HG03175 (cell line): ENCODE measurements at regions not wholly inside any gene's neighbourhood (a gene's known extent, or its start where the extent isn't known, plus 50 kb on each side); places are given as distances from the start of the nearest gene placed in this dataset.
"Not testable (repeated sequence)": the region's sequence is repeated elsewhere in the genome, so short reads cannot be mapped to it uniquely, and the experiment has no call there.

Source experiments
- ATAC-seq: cut with Tn5 transposase; IDR thresholded peaks from one replicate; pipeline ENCODE4 v1.9.1; 2021; ENCODE audit warnings: mild to moderate bottlenecking, moderate library complexity; ENCODE audit not compliant: unreplicated experiment

DNA sequence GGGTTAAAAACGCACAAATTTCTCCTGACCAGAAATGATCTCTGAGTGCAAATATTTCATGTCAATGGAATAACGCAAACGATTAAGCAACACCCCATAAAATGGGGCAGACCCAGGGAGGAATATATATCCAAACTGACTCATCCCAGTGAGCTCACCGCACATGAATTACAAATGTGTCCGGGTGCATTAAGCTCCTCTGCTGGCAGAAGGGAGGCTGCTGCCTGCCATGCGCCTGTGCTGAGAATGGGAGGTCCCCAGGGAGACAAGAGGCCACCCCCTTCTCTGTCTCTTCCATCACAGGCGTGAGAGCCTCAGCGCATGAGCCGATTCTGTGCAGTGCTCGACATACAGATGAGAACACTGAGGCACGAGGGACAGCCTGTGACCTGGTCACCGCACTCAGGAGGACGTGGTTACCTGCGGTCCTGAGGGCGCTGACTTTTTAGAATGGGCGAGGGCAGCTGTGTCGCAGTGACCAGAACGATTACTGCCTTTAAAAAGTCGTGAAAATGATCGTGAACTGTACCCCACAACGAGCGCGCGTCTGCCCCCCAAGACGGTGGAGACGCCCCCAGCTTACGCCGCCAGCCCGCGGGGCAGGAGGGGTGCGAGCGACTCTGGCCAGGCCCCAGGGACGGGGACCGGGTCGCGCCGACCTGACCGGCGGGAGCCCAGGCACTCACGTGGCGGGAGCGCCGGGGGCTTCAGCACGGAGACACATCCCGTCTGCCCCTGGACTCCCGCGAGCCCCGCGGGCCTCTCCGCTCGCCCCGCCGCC is 188.5 kb downstream of the ADRA2C start:
- ATAC-seq, result peak; percentile 6

DNA sequence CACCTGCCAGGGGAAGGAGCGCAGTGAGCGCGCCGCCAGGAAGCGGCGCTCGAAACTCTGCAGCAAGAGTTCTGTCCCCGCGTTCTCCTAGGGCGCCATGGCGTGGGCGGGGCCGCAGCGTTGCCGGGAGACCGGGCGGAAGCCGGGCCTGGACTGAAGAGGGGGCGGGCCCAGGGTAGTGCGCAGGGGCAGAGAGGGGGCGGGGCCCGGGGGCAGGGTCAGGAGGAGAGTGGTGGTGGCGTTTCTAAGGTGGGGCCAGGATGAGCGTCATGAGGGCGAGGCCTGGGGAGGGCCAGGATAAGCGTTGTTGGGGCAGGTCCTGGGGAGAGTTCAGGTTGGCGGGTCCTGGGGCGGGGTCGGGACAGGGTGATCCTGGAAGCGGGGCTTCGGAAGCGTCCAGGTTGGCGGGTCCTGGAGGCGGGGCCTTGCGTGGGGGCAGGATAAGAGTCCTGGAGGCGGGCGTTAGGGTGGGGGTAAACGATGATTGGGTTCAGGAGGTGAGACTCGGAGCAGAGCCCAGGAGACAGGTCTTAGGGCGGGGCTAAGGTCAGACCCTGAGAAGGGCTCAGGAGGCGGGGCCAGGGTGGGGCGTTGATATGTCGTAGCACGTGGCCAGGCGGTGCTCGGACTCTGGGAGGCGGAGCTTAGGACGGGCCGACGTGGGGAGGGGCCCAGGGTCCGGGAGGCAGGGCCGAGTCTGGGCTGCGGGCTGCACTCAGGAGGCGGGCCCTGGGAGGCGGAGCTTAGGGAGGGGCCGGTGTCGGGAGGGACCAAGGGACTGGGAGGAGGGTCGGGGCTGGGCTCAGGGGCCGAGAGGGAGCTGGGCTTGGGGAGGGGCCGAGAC is 189.4 kb downstream of the ADRA2C start:
- peak; percentile 99 for ATAC-seq

DNA sequence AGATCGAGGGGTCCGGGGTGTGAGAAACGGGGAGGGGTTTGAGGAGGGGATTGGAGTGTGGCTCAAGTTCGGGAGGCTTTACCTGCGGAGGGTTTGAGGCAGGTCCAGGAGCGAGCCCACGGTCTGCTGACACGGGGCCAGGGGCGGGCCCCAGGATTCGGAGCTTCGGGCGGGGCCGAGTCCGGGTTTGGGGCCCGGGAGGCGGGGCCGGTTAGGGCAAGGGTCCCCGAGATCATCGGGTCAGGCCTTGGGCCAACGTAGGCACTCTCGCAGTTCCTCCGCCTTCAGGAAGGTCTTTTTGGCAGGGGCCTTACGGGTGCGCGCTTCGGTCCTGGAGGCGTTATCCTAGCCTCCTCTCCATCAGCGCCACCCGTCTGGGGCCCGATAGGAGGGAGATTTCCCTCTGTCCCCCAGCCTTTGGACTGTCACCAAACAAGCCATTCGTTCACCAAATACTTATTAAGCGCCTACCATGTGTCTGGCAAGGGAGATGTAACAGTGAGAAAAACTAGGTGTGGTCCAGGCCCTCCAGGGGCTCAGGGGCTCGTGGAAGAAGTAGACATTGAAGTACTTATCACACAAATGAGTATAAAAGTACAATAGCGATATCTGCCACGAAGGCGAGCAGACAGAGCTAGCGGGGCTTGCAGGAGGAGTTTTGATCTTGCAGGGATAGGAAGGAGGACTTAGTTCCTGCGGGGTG is 190.1 kb downstream of the ADRA2C start:
- not testable (repeated sequence) for ATAC-seq

DNA sequence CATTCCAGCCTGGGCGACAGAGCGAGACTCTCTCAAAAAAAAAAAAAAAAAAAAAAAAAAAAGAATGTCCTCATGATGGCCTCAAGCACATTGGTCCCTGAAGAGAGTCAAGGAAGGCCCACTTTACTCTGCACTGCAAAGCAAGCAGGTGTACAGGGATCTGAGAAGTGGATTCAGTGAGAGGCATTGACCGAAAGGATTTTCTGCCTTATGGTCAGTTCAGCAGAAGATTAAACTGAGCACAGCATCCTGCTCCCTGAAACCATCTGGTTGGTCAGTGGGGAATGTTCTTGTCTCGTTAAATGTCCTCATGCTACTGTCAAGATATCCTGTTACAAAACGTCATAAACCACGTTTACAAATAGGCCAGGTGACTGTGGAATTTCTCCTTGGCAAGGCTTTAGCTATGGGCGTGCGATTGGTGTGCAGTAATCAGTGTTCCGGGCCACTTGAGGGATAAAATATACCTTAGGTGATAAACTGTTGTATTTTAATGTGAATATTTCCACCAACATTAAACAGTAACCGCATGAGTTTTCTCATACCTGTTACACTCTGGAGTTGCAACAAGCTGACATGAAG is 195.0 kb downstream of the ADRA2C start:
- not testable (repeated sequence) for ATAC-seq

DNA sequence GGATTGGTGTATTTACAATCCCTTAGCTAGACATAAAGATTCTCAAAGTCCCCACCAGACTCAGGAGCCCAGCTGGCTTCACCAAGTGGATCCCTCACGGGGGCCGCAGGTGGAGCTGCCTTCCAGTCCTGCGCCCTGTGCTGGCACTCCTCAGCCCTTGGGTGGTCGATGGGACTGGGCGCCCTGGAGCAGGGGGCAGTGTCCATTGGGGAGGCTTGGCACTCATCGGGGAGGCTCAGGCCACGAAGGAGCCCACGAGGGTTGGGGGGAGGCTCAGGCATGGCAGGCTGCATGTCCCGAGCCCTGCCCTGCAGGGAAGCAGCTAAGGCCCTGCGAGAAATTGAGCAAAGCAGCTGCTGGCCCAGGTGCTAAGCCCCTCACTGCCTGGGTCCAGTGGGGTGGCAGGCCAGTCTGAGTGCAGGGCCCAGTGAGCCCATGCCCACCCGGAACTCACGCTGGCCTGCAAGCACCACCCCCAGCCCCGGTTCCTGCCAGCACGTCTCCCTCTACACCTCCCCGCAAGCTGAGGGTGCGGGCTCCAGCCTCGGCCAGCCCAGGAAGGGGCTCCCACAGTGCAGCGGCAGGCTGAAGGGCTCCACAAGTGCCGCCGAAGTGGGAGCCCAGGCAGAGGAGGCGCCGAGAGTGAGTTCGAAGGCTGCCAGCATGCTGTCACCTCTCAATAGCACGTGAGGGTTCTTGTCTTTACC is 198.5 kb downstream of the ADRA2C start:
- ATAC-seq, result not testable (repeated sequence)

- ATAC-seq, result not testable (repeated sequence)
Measured at GRCh38 chr4:3967204-3967603, 201.0 kb downstream of the ADRA2C start.

DNA sequence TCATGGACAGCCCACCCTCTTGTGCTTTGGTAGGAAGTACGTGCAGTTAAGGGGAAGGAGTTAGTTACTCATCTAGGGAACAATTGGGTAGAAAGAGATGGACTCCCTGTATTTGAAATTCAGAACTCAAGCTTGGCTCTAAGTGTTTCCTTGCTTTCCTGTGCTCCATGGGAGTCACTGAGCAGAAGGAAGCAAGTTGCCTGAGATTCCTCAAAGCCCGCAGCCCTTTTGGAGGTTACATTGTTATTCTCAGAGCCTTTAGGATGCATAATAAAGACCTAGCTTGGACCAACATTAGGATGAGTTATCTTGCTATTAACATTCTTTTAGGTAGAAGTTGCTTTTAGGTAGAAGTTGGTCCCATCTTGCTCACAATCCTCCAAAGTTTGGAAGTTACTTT is 206.4 kb downstream of the ADRA2C start:
- ATAC-seq, result not testable (repeated sequence)

- not testable (repeated sequence) for ATAC-seq
Measured at GRCh38 chr4:3973581-3974200, 207.5 kb downstream of the ADRA2C start.

- ATAC-seq, result not testable (repeated sequence)
Measured at GRCh38 chr4:3983518-3984125, 217.4 kb downstream of the ADRA2C start.

DNA sequence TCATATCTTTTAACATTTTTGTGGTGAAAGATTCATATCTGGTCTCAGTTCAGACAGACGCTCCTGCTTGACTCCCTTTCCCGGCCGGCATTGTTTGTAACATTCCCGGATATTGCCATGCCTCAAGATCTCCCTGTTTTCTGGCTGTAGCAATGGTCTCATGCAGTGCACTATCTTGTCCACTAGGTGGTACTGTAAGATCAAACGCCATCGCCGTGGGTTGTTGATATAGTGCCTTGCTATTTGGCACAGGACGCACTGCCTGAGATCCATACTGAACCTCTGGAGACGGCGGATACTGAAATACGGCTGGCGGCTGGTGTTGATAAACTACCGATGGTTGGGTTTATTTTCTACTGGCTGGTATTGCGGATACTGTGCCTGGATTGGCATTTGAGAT is 218.6 kb downstream of the ADRA2C start:
- ATAC-seq, result not testable (repeated sequence)

GRCh38 chr4:3986412-3986811 is 220.2 kb downstream of the ADRA2C start:
- not testable (repeated sequence) for ATAC-seq

- not testable (repeated sequence) for ATAC-seq
Measured at GRCh38 chr4:3997386-3997785, 229.3 kb downstream of the OTOP1 start.

- ATAC-seq, result not testable (repeated sequence)
Measured at GRCh38 chr4:4004036-4004435, 222.7 kb downstream of the OTOP1 start.

- not testable (repeated sequence) for ATAC-seq
Measured at GRCh38 chr4:4004702-4005101, 222.0 kb downstream of the OTOP1 start.

DNA sequence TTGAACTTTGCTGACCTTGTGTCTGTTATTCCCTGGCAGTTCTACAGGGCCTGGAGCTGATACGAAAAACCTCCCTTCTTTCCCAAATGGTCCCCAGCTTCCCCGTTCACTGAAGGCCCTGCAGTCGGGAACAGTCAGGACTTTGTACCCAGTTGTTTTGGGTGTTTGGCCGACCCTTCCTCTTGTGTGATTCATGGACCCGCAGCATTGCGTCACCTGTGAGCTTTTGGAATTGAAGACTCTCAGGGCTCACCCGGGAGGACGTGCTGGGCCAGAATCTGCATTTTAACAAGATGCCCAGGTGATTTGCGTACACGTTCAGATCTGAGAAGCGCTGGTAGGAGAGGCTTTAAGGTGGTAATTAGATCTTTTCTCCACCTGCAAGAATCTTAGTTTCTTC is 220.4 kb downstream of the OTOP1 start:
- ATAC-seq, result not testable (repeated sequence)

DNA sequence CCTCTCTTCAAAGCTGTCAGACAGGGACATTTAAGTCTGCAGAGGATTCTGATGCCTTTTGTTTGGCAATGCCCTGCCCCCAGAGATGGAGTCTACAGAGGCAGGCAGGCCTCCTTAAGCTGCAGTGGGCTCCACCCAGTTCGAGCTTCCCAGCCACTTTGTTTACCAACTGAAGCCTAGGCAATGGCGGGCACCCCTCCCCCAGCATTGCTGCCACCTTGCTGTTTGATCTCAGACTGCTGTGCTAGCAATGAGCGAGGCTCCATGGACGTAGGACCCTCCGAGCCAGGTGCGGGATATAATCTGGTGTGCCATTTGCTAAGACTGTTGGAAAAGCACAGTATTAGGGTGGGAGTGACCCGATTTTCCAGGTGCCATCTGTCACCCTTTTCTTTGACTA is 207.7 kb downstream of the OTOP1 start:
- ATAC-seq, result not testable (repeated sequence)

GRCh38 chr4:4021161-4021560 is 205.6 kb downstream of the OTOP1 start:
- ATAC-seq, result not testable (repeated sequence)

DNA sequence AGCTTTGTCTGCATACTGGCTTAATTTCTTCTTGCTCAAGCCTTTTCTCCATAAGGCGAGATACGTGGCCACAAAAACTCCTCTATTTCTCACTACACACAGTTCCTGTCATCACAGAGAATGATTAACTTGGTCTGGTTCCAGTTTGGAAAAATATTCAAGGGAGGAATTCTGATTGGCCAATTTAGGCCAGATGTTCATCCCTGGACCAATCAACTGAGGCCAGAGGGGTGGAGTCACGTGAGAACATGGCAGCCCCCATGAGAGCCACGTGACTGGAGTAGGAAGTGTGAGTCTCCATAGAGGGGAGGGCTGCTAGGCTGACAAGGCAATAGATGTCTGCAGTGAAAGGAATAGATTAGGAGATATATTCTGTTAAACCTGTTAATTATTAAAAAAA is 200.0 kb downstream of the OTOP1 start:
- ATAC-seq, result not testable (repeated sequence)

DNA sequence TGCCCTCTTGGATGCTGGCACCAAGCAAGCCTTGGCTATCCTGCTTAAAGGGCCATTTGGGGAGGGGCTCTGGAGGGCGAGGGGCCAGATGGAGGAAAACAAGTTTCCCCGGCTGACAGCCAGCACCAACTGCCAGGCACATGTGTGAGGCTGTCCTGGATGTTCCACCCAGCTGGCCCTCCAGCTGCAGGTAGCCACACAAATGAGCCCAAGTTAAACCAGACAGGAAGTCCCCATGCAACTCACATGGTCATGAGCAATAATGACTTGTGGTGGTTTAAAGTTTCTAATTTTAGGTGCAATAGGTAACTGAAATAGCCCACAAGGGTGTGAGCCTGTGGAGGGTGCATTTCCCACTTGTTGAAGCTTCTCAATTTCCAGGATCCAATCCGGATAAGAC is 198.0 kb downstream of the OTOP1 start:
- ATAC-seq, result not testable (repeated sequence)
